ENCODE measurements at regions not wholly inside any gene's neighbourhood (a gene's known extent, or its start where the extent isn't known, plus 50 kb on each side); places are given as distances from the start of the nearest gene placed in this dataset.

GRCh38 chr15:97076011-97076410 is 745.5 kb downstream of the NR2F2 start:
- TF ChIP-seq EGR1 (IDR thresholded peaks at IDR 0.05) (no peak), MAX (IDR thresholded peaks at IDR 0.05) (no peak), ZBTB7A (IDR thresholded peaks at IDR 0.05; ENCODE audit: low read depth) (no peak), USF1 (IDR thresholded peaks at IDR 0.05) (no peak), REST (IDR thresholded peaks at IDR 0.05; ENCODE audit: low read depth) (no peak), TEAD4 (IDR thresholded peaks at IDR 0.05) (no peak), RAD21 (IDR thresholded peaks at IDR 0.05; ENCODE audit: low read depth) (no peak)

GRCh38 chr15:97077975-97078374 is 747.5 kb downstream of the NR2F2 start:
- TF ChIP-seq CEBPB (IDR thresholded peaks at IDR 0.05) = no peak
- TF ChIP-seq CREB1 (IDR thresholded peaks at IDR 0.05; ENCODE audit: low read depth) = no peak
- TF ChIP-seq FOXM1 (IDR thresholded peaks at IDR 0.05; ENCODE audit: borderline replicate concordance, low read depth) = no peak
- TF ChIP-seq ZBTB7A (IDR thresholded peaks at IDR 0.05; ENCODE audit: low read depth) = no peak
- TF ChIP-seq REST (IDR thresholded peaks at IDR 0.05; ENCODE audit: low read depth) = no peak
- no peak for TF ChIP-seq EP300 (IDR thresholded peaks at IDR 0.05; ENCODE audit: borderline replicate concordance)
- no peak for TF ChIP-seq TEAD4 (IDR thresholded peaks at IDR 0.05)
- no peak for TF ChIP-seq MAX (IDR thresholded peaks at IDR 0.05)
- TF ChIP-seq USF1 (IDR thresholded peaks at IDR 0.05) = no peak
- no peak for TF ChIP-seq EGR1 (IDR thresholded peaks at IDR 0.05)
- no peak for TF ChIP-seq NFIC (IDR thresholded peaks at IDR 0.05)
- TF ChIP-seq RAD21 (IDR thresholded peaks at IDR 0.05; ENCODE audit: low read depth) = no peak
- no peak for TF ChIP-seq TAF1 (IDR thresholded peaks at IDR 0.05; ENCODE audit: low read depth)

- TF ChIP-seq MAX (IDR thresholded peaks at IDR 0.05) (no peak), REST (IDR thresholded peaks at IDR 0.05; ENCODE audit: low read depth) (no peak), NFIC (IDR thresholded peaks at IDR 0.05) (no peak)
These were observed 748.1 kb downstream of the NR2F2 start for GRCh38 chr15:97078591-97078990.

- TF ChIP-seq USF1 (IDR thresholded peaks at IDR 0.05) (no peak), ZBTB7A (IDR thresholded peaks at IDR 0.05; ENCODE audit: low read depth) (no peak), MAX (IDR thresholded peaks at IDR 0.05) (no peak), YY1 (IDR thresholded peaks at IDR 0.05; ENCODE audit: low read depth) (no peak), REST (IDR thresholded peaks at IDR 0.05; ENCODE audit: low read depth) (no peak), TAF1 (IDR thresholded peaks at IDR 0.05; ENCODE audit: low read depth) (no peak), CEBPB (IDR thresholded peaks at IDR 0.05) (no peak), NFIC (IDR thresholded peaks at IDR 0.05) (no peak), EP300 (IDR thresholded peaks at IDR 0.05; ENCODE audit: borderline replicate concordance) (no peak), TEAD4 (IDR thresholded peaks at IDR 0.05) (no peak), FOXM1 (IDR thresholded peaks at IDR 0.05; ENCODE audit: borderline replicate concordance, low read depth) (no peak), TCF12 (IDR thresholded peaks at IDR 0.05; ENCODE audit: low read depth) (no peak), CREB1 (IDR thresholded peaks at IDR 0.05; ENCODE audit: low read depth) (no peak), RAD21 (IDR thresholded peaks at IDR 0.05; ENCODE audit: low read depth) (no peak), EGR1 (IDR thresholded peaks at IDR 0.05) (no peak)
These were observed 751.2 kb downstream of the NR2F2 start for GRCh38 chr15:97081666-97082226.
